H9 (cell line): ENCODE measurements at regions not wholly inside any gene's neighbourhood (a gene's known extent, or its start where the extent isn't known, plus 50 kb on each side); places are given as distances from the start of the nearest gene placed in this dataset.

Source experiments
- DNase-seq: peaks from one replicate; pipeline ENCODE4 v3.0.0-alpha.2; 2017
- H2AFZ ChIP-seq: one replicate; pipeline ENCODE4 v1.6.1; 2013; ENCODE audit warnings: mild to moderate bottlenecking, low read length, control low read depth, moderate library complexity
- H2AK5ac ChIP-seq: 2 replicates; pipeline ENCODE4 v1.6.1; 2013; ENCODE audit warnings: low read length, control low read depth, mixed read lengths; ENCODE audit not compliant: insufficient read length
- H2BK120ac ChIP-seq: one replicate; pipeline ENCODE4 v1.6.1; 2013; ENCODE audit warnings: low read depth, mild to moderate bottlenecking, low read length, control low read depth, inconsistent platforms; ENCODE audit not compliant: poor library complexity, severe bottlenecking
- H2BK12ac ChIP-seq: 2 replicates; pipeline ENCODE4 v1.6.1; 2013; ENCODE audit warnings: low read length, control low read depth, mixed read lengths, low read depth; ENCODE audit not compliant: insufficient read length
- H2BK15ac ChIP-seq: 2 replicates; pipeline ENCODE4 v1.6.1; 2013; ENCODE audit warnings: low read depth, low read length, control low read depth
- H2BK20ac ChIP-seq: one replicate; pipeline ENCODE4 v1.6.1; 2013; ENCODE audit warnings: low read depth, mild to moderate bottlenecking, low read length, control low read depth, inconsistent platforms; ENCODE audit not compliant: poor library complexity, severe bottlenecking
- H2BK5ac ChIP-seq: 2 replicates; pipeline ENCODE4 v1.6.1; 2013; ENCODE audit warnings: low read length, control low read depth, mixed read lengths; ENCODE audit not compliant: insufficient read length
- H3K14ac ChIP-seq: 2 replicates; pipeline ENCODE4 v1.6.1; 2013; ENCODE audit warnings: low read length, control low read depth; ENCODE audit not compliant: insufficient read depth
- H3K18ac ChIP-seq: 2 replicates; pipeline ENCODE4 v1.6.1; 2013; ENCODE audit warnings: low read depth, mild to moderate bottlenecking, mixed read lengths, low read length, control low read depth; ENCODE audit not compliant: insufficient read length
- H3K23ac ChIP-seq: 2 replicates; pipeline ENCODE4 v1.6.1; 2013; ENCODE audit warnings: low read length, control low read depth, mixed read lengths, low read depth; ENCODE audit not compliant: insufficient read length
- H3K23me2 ChIP-seq: 2 replicates; pipeline ENCODE4 v1.6.1; 2013; ENCODE audit warnings: low read depth, mild to moderate bottlenecking, mixed read lengths, low read length, control low read depth; ENCODE audit not compliant: insufficient read length, poor library complexity, severe bottlenecking
- H3K27ac ChIP-seq: 2 replicates; pipeline ENCODE4 v1.5.1; 2013; ENCODE audit warnings: low read length, control low read depth, mixed read lengths, low read depth; ENCODE audit not compliant: insufficient read length
- H3K27me3 ChIP-seq: 2 replicates; pipeline ENCODE4 v1.6.1; 2013; ENCODE audit warnings: low read length, control low read depth, inconsistent platforms; ENCODE audit not compliant: insufficient read depth
- H3K4ac ChIP-seq: 2 replicates; pipeline ENCODE4 v1.6.1; 2013; ENCODE audit warnings: low read depth, mild to moderate bottlenecking, control low read depth, inconsistent platforms, low read length, moderate library complexity
- H3K4me1 ChIP-seq: 2 replicates; pipeline ENCODE4 v1.6.1; 2013; ENCODE audit warnings: low read length, control low read depth, inconsistent platforms; ENCODE audit not compliant: insufficient read depth
- H3K4me2 ChIP-seq: 2 replicates; pipeline ENCODE4 v1.6.1; 2013; ENCODE audit warnings: low read length, control low read depth, mixed read lengths; ENCODE audit not compliant: insufficient read length, insufficient read depth
- H3K56ac ChIP-seq: 2 replicates; pipeline ENCODE4 v1.6.1; 2013; ENCODE audit warnings: low read depth, mild to moderate bottlenecking, mixed read lengths, low read length, control low read depth; ENCODE audit not compliant: insufficient read length
- H3K79me1 ChIP-seq: 2 replicates; pipeline ENCODE4 v1.6.1; 2013; ENCODE audit warnings: low read depth, mild to moderate bottlenecking, moderate library complexity, low read length, control low read depth, inconsistent platforms; ENCODE audit not compliant: insufficient read depth, poor library complexity, severe bottlenecking
- H3K79me2 ChIP-seq: 2 replicates; pipeline ENCODE4 v1.6.1; 2013; ENCODE audit warnings: low read length, control low read depth, inconsistent platforms; ENCODE audit not compliant: insufficient read depth
- H3K9ac ChIP-seq: 2 replicates; pipeline ENCODE4 v1.6.1; 2013; ENCODE audit warnings: low read length, control low read depth, mixed read lengths; ENCODE audit not compliant: insufficient read length; ENCODE audit errors: extremely low read depth
- H3K9me3 ChIP-seq: one replicate; pipeline ENCODE4 v1.6.1; 2013; ENCODE audit warnings: low read depth, low read length, inconsistent platforms; ENCODE audit not compliant: control insufficient read depth
- H3T11ph ChIP-seq: one replicate; pipeline ENCODE4 v1.6.1; 2013; ENCODE audit warnings: mild to moderate bottlenecking, low read length, control low read depth, inconsistent platforms
- H4K20me1 ChIP-seq: one replicate; pipeline ENCODE4 v1.6.1; 2013; ENCODE audit not compliant: control insufficient read depth, insufficient read length, insufficient read depth
- H4K5ac ChIP-seq: 2 replicates; pipeline ENCODE4 v1.6.1; 2013; ENCODE audit warnings: low read depth, mild to moderate bottlenecking, mixed read lengths, low read length, control low read depth; ENCODE audit not compliant: insufficient read length
- H4K8ac ChIP-seq: replicated peaks from 2 replicates; pipeline ENCODE4 v1.6.1; 2013; ENCODE audit warnings: low read length, control low read depth, mixed read lengths, low read depth; ENCODE audit not compliant: insufficient read length
- H4K91ac ChIP-seq: 2 replicates; pipeline ENCODE4 v1.6.1; 2013; ENCODE audit warnings: low read depth, mild to moderate bottlenecking, moderate library complexity, mixed read lengths, low read length, control low read depth; ENCODE audit not compliant: insufficient read length
- H3K27ac Mint-ChIP-seq, 3 experiments: 2 replicates in 2 of 3; 3 replicates in 1 of 3; pipeline ENCODE4 v1.8.0; 2020 to 2021; ENCODE audit warnings: mixed read lengths in 3 of 3, mild to moderate bottlenecking in 1 of 3, moderate library complexity in 1 of 3
- H3K27me3 Mint-ChIP-seq: 2 replicates; pipeline ENCODE4 v1.8.0; 2021; ENCODE audit warnings: low read depth, mild to moderate bottlenecking, moderate library complexity, mixed read lengths
- H3K36me3 Mint-ChIP-seq, 3 experiments: 2 replicates in 2 of 3; 3 replicates in 1 of 3; pipeline ENCODE4 v1.8.0; 2020 to 2021; ENCODE audit warnings: low read depth in 3 of 3, mixed read lengths in 3 of 3; ENCODE audit not compliant: insufficient read depth in 1 of 3
- H3K4me1 Mint-ChIP-seq, 2 experiments: 2 replicates each; pipeline ENCODE4 v1.8.0; 2020; ENCODE audit warnings: mixed read lengths in 2 of 2
- H3K4me3 Mint-ChIP-seq, 2 experiments: 2 replicates in 1 of 2; 3 replicates in 1 of 2; pipeline ENCODE4 v1.8.0; 2020 to 2021; ENCODE audit warnings: mild to moderate bottlenecking in 2 of 2, mixed read lengths in 2 of 2, moderate library complexity in 1 of 2
- H3K9me3 Mint-ChIP-seq, 2 experiments: 2 replicates in 1 of 2; 3 replicates in 1 of 2; pipeline ENCODE4 v1.8.0; 2020; ENCODE audit warnings: mild to moderate bottlenecking in 2 of 2, mixed read lengths in 2 of 2, moderate library complexity in 1 of 2
- CTCF ChIP-seq: fragments of 200-600 bp; sonication (generic); conservative IDR thresholded peaks from 3 replicates; pipeline ENCODE4 v1.8.0; 2021; ENCODE audit warnings: antibody characterized with exemption, mild to moderate bottlenecking
- WGBS: extraction: QIAGEN DNeasy Blood & Tissue Kit; methylation state at CpG from one replicate; pipeline ENCODE4 v1.1.7; 2013; ENCODE audit warnings: missing lambda C conversion rate, low lambda C conversion rate, mixed read lengths; ENCODE audit not compliant: insufficient read length; ENCODE audit errors: extremely low coverage; 5-methylcytosine and 5-hydroxymethylcytosine counted together

- no CpG with 5 or more reads among the region's 2 CpGs for WGBS
- H3K4me2 ChIP-seq = no peak overlapping the region
Observed at GRCh38 chr9:103242486-103242885, 247.4 kb downstream of the CYLC2 start.

More at GRCh38 chr9:103242486-103242885, 247.4 kb downstream of the CYLC2 start:
- Histone ChIP-seq H3K79me1 (no peaks in the 10 kb centered on the region), H3T11ph (no peak overlapping the region), H3K4ac (no peak overlapping the region), H3K56ac (no peak overlapping the region), H3K9me3 (no peaks in the 10 kb centered on the region), H2AFZ (no peak overlapping the region), H3K14ac (no peak overlapping the region), H2BK120ac (no peak overlapping the region), H3K27me3 (no peaks in the 10 kb centered on the region), H4K5ac (no peak overlapping the region), H4K91ac (no peak overlapping the region), H2AK5ac (no peak overlapping the region), H3K23ac (no peak overlapping the region), H3K27ac (no peak overlapping the region), H4K8ac (no peak overlapping the region), H3K18ac (no peak overlapping the region), H3K4me1 (no peaks in the 10 kb centered on the region; the same call in 1 of the 2 replicates), H2BK5ac (no peak overlapping the region), H2BK12ac (no peak overlapping the region), H3K9ac (no peak overlapping the region), H3K23me2 (no peaks in the 10 kb centered on the region), H3K79me2 (no peaks in the 10 kb centered on the region), H2BK20ac (no peak overlapping the region), H4K20me1 (no peaks in the 10 kb centered on the region), H2BK15ac (no peak overlapping the region)
- Mint-ChIP-seq H3K4me1 (peaks cover 17% of the 10 kb centered on the region in 2 experiments), H3K36me3 (no peaks in the 10 kb centered on the region), H3K9me3 (peaks cover 2 to 6% of the 10 kb centered on the region in 2 experiments; a peak in 3 of 5 replicates), H3K27me3 (no peaks in the 10 kb centered on the region), H3K4me3 (no peak overlapping the region), H3K27ac (no peak overlapping the region)
- no peak for TF ChIP-seq CTCF
- no peak for DNase-seq
